ENCODE measurements at regions not wholly inside any gene's neighbourhood (a gene's known extent, or its start where the extent isn't known, plus 50 kb on each side); places are given as distances from the start of the nearest gene placed in this dataset.

DNA sequence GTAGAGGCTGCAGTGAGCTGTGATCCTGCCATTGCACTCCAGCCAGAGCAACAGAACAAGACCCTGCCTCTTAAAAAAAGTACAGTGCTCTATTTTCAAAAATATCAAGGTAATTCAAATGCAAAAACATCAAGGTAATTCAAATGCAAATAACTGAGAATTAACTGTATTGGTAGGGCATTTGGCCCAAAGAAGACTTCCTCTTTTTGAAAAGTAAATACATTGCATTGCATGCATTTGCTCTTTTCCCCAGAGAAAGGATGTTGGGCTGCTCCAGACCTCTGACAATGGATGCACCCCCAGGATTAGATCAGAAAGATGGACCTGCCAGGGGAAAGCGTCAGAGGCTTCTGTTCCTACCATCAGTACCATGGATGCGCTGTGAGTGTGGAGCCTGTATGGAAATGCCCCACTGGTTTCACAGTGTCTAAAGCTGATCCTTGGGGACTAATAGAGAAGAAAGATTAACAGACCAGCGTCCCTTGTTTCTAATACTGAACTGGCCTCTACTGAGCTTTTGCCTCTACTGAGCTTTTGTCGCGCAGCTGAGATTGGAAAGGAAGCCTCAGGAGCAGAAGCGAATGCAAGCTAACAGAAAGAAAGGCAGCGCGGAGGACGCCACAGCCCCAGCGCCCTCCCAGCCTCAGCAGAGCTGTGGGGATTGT lies 93.5 kb upstream of the LYZL2 start:
- no peaks in the 10 kb centered on the region for H3K9me3 ChIP-seq (replicated peaks; ENCODE audit: insufficient read depth, low read length)
- H2AFZ ChIP-seq (ENCODE audit: low read length), result no peak overlapping the region
- TF ChIP-seq EZH2phosphoT487 (IDR thresholded peaks at IDR 0.05; ENCODE audit: low read length) (no peak), EZH2 (optimal IDR thresholded peaks at IDR 0.05; ENCODE audit: low read depth, low read length) (no peak)
- TF ChIP-seq, protein P1, sequence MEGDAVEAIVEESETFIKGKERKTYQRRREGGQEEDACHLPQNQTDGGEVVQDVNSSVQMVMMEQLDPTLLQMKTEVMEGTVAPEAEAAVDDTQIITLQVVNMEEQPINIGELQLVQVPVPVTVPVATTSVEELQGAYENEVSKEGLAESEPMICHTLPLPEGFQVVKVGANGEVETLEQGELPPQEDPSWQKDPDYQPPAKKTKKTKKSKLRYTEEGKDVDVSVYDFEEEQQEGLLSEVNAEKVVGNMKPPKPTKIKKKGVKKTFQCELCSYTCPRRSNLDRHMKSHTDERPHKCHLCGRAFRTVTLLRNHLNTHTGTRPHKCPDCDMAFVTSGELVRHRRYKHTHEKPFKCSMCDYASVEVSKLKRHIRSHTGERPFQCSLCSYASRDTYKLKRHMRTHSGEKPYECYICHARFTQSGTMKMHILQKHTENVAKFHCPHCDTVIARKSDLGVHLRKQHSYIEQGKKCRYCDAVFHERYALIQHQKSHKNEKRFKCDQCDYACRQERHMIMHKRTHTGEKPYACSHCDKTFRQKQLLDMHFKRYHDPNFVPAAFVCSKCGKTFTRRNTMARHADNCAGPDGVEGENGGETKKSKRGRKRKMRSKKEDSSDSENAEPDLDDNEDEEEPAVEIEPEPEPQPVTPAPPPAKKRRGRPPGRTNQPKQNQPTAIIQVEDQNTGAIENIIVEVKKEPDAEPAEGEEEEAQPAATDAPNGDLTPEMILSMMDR (IDR thresholded peaks at IDR 0.05; ENCODE audit: low read length), result no peak
- H3K4me2 ChIP-seq (ENCODE audit: low read depth, low read length), result no peak overlapping the region
- no peak overlapping the region for H3K4me3 ChIP-seq (ENCODE audit: low read length)
- no peak for DNase-seq
- H3K4me1 ChIP-seq (ENCODE audit: low read length), result no peaks in the 10 kb centered on the region
- no peaks in the 10 kb centered on the region for H3K36me3 ChIP-seq (replicated peaks; ENCODE audit: insufficient read depth, low read length)
- no peak overlapping the region for H3K27ac ChIP-seq (ENCODE audit: low read length)
- no peaks in the 10 kb centered on the region for H3K27me3 ChIP-seq (replicated peaks; ENCODE audit: insufficient read depth, low read length)
- H3K79me2 ChIP-seq (ENCODE audit: low read length), result no peaks in the 10 kb centered on the region
- H3F3A ChIP-seq (ENCODE audit: insufficient read depth, low read length), result no peaks in the 10 kb centered on the region
- no peaks in the 10 kb centered on the region for H4K20me1 ChIP-seq (ENCODE audit: insufficient read depth, low read length)
- no peaks in the 10 kb centered on the region for H3K9me2 ChIP-seq (replicated peaks; ENCODE audit: insufficient read depth, low read length)
- no peak overlapping the region for H3K9ac ChIP-seq (ENCODE audit: low read length)

DNA sequence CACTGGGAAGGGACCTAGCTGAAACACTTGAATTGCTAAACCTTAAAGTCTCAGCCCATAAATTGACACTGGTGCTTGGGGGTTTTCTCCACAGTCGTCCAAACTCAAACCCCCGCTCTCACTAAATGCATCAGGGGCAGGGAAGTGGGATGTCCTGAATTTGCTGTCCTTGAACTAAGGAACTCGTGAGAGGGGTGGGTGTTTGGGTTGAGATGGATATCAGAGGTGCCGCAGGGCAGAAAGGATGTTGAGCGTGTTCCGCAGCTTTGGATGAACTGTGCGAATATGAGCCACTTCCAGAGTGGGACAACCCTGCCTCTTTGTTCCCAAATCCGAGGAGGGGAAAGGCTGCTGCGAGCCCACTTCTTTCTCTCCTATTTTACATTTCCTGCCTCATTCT lies 90.3 kb upstream of the LYZL2 start:
- Histone ChIP-seq H3K9me3 (replicated peaks; ENCODE audit: insufficient read depth, low read length) (no peaks in the 10 kb centered on the region), H3K4me2 (ENCODE audit: low read depth, low read length) (no peak overlapping the region), H3K4me1 (ENCODE audit: low read length) (no peaks in the 10 kb centered on the region), H3K9me2 (replicated peaks; ENCODE audit: insufficient read depth, low read length) (no peaks in the 10 kb centered on the region), H3K79me2 (ENCODE audit: low read length) (no peaks in the 10 kb centered on the region), H3K4me3 (ENCODE audit: low read length) (no peak overlapping the region), H3K27me3 (replicated peaks; ENCODE audit: insufficient read depth, low read length) (no peaks in the 10 kb centered on the region), H3F3A (ENCODE audit: insufficient read depth, low read length) (no peaks in the 10 kb centered on the region), H3K27ac (ENCODE audit: low read length) (no peak overlapping the region), H3K9ac (ENCODE audit: low read length) (no peak overlapping the region), H3K36me3 (replicated peaks; ENCODE audit: insufficient read depth, low read length) (no peaks in the 10 kb centered on the region), H4K20me1 (ENCODE audit: insufficient read depth, low read length) (no peaks in the 10 kb centered on the region), H2AFZ (ENCODE audit: low read length) (no peak overlapping the region)
- TF ChIP-seq, protein P1 (IDR thresholded peaks at IDR 0.05; ENCODE audit: low read length), result no peak
- no peak for DNase-seq

DNA sequence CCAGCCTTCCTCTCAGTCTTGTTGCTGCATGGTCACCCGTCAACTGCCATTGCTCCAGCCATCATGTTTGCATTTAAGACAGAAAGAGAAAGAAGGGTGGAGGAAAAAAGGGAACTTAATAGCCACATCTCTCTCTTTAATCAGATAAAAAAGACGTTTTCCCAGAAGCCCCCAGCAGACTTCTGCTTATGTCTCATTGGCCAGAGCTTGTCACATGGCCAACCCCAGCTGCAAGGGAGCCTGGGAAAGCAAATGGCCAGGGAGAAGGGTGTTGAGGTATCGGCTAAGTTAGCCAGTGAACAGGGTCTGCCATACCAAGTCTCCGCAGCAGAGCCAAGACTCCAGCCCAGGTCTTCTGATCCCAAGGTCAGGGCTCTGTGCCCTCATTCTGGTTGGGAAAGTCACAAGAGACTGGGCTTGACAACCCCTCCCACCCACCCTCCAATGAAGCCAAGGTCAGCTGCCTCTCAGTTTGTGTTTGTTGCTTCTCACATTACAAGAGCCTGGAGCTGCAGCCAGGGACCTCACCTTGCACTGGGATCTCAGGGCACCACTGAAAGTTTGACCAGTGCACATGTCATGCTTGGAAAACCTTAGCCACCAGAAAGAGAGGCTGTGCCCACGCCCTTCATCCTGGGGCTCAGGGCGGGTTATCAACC lies 80.3 kb upstream of the LYZL2 start:
- no peaks in the 10 kb centered on the region for H3K79me2 ChIP-seq (ENCODE audit: low read length)
- no peak for DNase-seq
- H3K9me2 ChIP-seq (replicated peaks; ENCODE audit: insufficient read depth, low read length), result no peaks in the 10 kb centered on the region
- no peak overlapping the region for H3K4me2 ChIP-seq (ENCODE audit: low read depth, low read length)
- no peaks in the 10 kb centered on the region for H4K20me1 ChIP-seq (ENCODE audit: insufficient read depth, low read length)
- H3K27me3 ChIP-seq (replicated peaks; ENCODE audit: insufficient read depth, low read length), result no peaks in the 10 kb centered on the region
- H3F3A ChIP-seq (ENCODE audit: insufficient read depth, low read length), result peaks cover 21% of the 10 kb centered on the region
- H3K9me3 ChIP-seq (replicated peaks; ENCODE audit: insufficient read depth, low read length), result no peaks in the 10 kb centered on the region
- peaks cover 20% of the 10 kb centered on the region for H3K4me1 ChIP-seq (ENCODE audit: low read length)
- no peak overlapping the region for H2AFZ ChIP-seq (ENCODE audit: low read length)
- H3K36me3 ChIP-seq (replicated peaks; ENCODE audit: insufficient read depth, low read length), result no peaks in the 10 kb centered on the region
- TF ChIP-seq EZH2 (optimal IDR thresholded peaks at IDR 0.05; ENCODE audit: low read depth, low read length) (no peak), EZH2phosphoT487 (IDR thresholded peaks at IDR 0.05; ENCODE audit: low read length) (no peak)
- TF ChIP-seq, protein P1 (IDR thresholded peaks at IDR 0.05; ENCODE audit: low read length), result no peak
- no peak overlapping the region for H3K27ac ChIP-seq (ENCODE audit: low read length)
- H3K9ac ChIP-seq (ENCODE audit: low read length), result no peak overlapping the region
- H3K4me3 ChIP-seq (ENCODE audit: low read length), result no peak overlapping the region
